Keratinocyte (primary cell): ENCODE measurements at regions not wholly inside any gene's neighbourhood (a gene's known extent, or its start where the extent isn't known, plus 50 kb on each side); places are given as distances from the start of the nearest gene placed in this dataset.

ENCODE experiments used
- DNase-seq: peaks from one replicate; pipeline ENCODE4 v3.0.0-alpha.2; 2011; ENCODE audit warnings: low read depth, missing footprints, low spot score
- FAIRE-seq: peaks from 2 replicates; lab custom pipeline; 2011; peaks lifted over from hg19 to GRCh38; lab: Jason Lieb, UNC
- H2AFZ ChIP-seq: 2 replicates; pipeline ENCODE4 v1.6.0; 2012; ENCODE audit warnings: low read length, control low read depth, inconsistent platforms; ENCODE audit not compliant: control insufficient read depth
- H3K27ac ChIP-seq: 2 replicates; pipeline ENCODE4 v1.5.1; 2011; ENCODE audit warnings: low read length; ENCODE audit not compliant: control insufficient read depth, insufficient read depth
- H3K27me3 ChIP-seq: 3 replicates; pipeline ENCODE4 v1.6.0; 2011; ENCODE audit warnings: low read length; ENCODE audit not compliant: control insufficient read depth, insufficient read depth; ENCODE audit errors: extremely low read depth
- H3K36me3 ChIP-seq, 2 experiments: 2 replicates in 1 of 2; 3 replicates in 1 of 2; pipeline ENCODE4 v1.5.1; 2011; ENCODE audit warnings: low read length in 2 of 2, mild to moderate bottlenecking in 1 of 2; ENCODE audit not compliant: control insufficient read depth in 2 of 2, insufficient read depth in 2 of 2; ENCODE audit errors: extremely low read depth in 1 of 2
- H3K4me1 ChIP-seq: 3 replicates; pipeline ENCODE4 v1.5.1; 2011; ENCODE audit warnings: low read length; ENCODE audit not compliant: control insufficient read depth, insufficient read depth; ENCODE audit errors: extremely low read depth
- H3K4me2 ChIP-seq: 3 replicates; pipeline ENCODE4 v1.6.0; 2011; ENCODE audit warnings: low read depth, low read length; ENCODE audit not compliant: control insufficient read depth, insufficient read depth; ENCODE audit errors: extremely low read depth
- H3K4me3 ChIP-seq, 3 experiments: fragments of 200-600 bp in 1 of 3; sonication (generic) in 1 of 3; 2 replicates in 2 of 3; 3 replicates in 1 of 3; pipeline ENCODE4 v1.5.1; 2011 to 2016; ENCODE audit warnings: low read length in 3 of 3, mild to moderate bottlenecking in 3 of 3, control low read depth in 2 of 3, inconsistent platforms in 1 of 3, low read depth in 1 of 3, mixed read lengths in 1 of 3, mixed run types in 1 of 3, moderate library complexity in 1 of 3; ENCODE audit not compliant: control insufficient read depth in 2 of 3, insufficient read depth in 2 of 3; ENCODE audit errors: extremely low read depth in 1 of 3
- H3K79me2 ChIP-seq: 2 replicates; pipeline ENCODE4 v1.6.0; 2012; ENCODE audit warnings: low read length; ENCODE audit not compliant: control insufficient read depth, insufficient read depth
- H3K9ac ChIP-seq: 3 replicates; pipeline ENCODE4 v1.6.0; 2011; ENCODE audit warnings: low read length; ENCODE audit not compliant: control insufficient read depth, insufficient read depth; ENCODE audit errors: extremely low read depth
- H3K9me1 ChIP-seq: 3 replicates; pipeline ENCODE4 v1.6.0; 2011; ENCODE audit warnings: low read length; ENCODE audit not compliant: control insufficient read depth, insufficient read depth; ENCODE audit errors: extremely low read depth
- H3K9me3 ChIP-seq: 2 replicates; pipeline ENCODE4 v1.5.1; 2012; ENCODE audit warnings: low read depth, low read length; ENCODE audit not compliant: control insufficient read depth
- H4K20me1 ChIP-seq: 3 replicates; pipeline ENCODE4 v1.6.0; 2011; ENCODE audit warnings: low read length; ENCODE audit not compliant: control insufficient read depth, insufficient read depth; ENCODE audit errors: extremely low read depth
- CTCF ChIP-seq, 3 experiments: IDR thresholded peaks in 1 of 3; conservative IDR thresholded peaks in 1 of 3; optimal IDR thresholded peaks in 1 of 3; 2 replicates in 2 of 3; 3 replicates in 1 of 3; pipeline versions ENCODE3 to v1.5.1; 2011; ENCODE audit warnings: low read length in 3 of 3, mild to moderate bottlenecking in 3 of 3, moderate library complexity in 2 of 3, control low read depth in 1 of 3, inconsistent platforms in 1 of 3; ENCODE audit not compliant: insufficient read depth in 2 of 3; ENCODE audit errors: extremely low read depth in 1 of 3
- EZH2 ChIP-seq: IDR thresholded peaks from one replicate; pipeline ENCODE4 v1.6.1; 2012; ENCODE audit warnings: inconsistent platforms, mild to moderate bottlenecking, low read length, moderate library complexity
- dilution Hi-C: fragments of 300-500 bp; cut with MboI; formaldehyde crosslinking; loops from one replicate; pipeline ENCODE4 v1.7.0; 2020; ENCODE audit warnings: low sequenced_read_pairs; ENCODE audit not compliant: extremely low pct_ligation_motif_present

- FAIRE-seq = no peak
- H3K9me3 ChIP-seq = peaks cover 8% of the 10 kb centered on the region
- H3K9me1 ChIP-seq = no peaks in the 10 kb centered on the region
- H3K79me2 ChIP-seq = no peaks in the 10 kb centered on the region
- H3K27me3 ChIP-seq = no peaks in the 10 kb centered on the region
- no peaks in the 10 kb centered on the region for H3K4me1 ChIP-seq
- no peak overlapping the region for H3K9ac ChIP-seq
- no peak overlapping the region for H3K4me3 ChIP-seq
- TF ChIP-seq EZH2 = no peak
- no peak for TF ChIP-seq CTCF (optimal IDR thresholded peaks at IDR 0.05 in 1 of 3, IDR thresholded peaks at IDR 0.05 in 1 of 3, conservative IDR thresholded peaks at IDR 0.05 in 1 of 3; ENCODE audit: extremely low read depth in 1 of 3, insufficient read depth in 2 of 3, low read length in 3 of 3)
- no peak for DNase-seq
- no peak overlapping the region for H3K4me2 ChIP-seq
- H3K36me3 ChIP-seq = no peaks in the 10 kb centered on the region
- dilution Hi-C loops = no loop called here
- no peak overlapping the region for H3K27ac ChIP-seq
- no peaks in the 10 kb centered on the region for H4K20me1 ChIP-seq
- no peak overlapping the region for H2AFZ ChIP-seq
These were observed 197.3 kb upstream of the PPP2R2D start for GRCh38 chr10:131703541-131703940.

- Histone ChIP-seq H4K20me1 (no peaks in the 10 kb centered on the region), H3K79me2 (no peaks in the 10 kb centered on the region), H3K27ac (no peak overlapping the region), H3K4me3 (no peak overlapping the region), H3K9me1 (no peaks in the 10 kb centered on the region), H3K36me3 (no peaks in the 10 kb centered on the region), H3K9ac (no peak overlapping the region), H3K4me2 (no peak overlapping the region), H3K4me1 (no peaks in the 10 kb centered on the region), H3K9me3 (peaks cover 8% of the 10 kb centered on the region), H2AFZ (no peak overlapping the region), H3K27me3 (no peaks in the 10 kb centered on the region)
- dilution Hi-C loops = no loop called here
- FAIRE-seq (no peak), DNase-seq (no peak)
- TF ChIP-seq EZH2 (no peak), CTCF (optimal IDR thresholded peaks at IDR 0.05 in 1 of 3, IDR thresholded peaks at IDR 0.05 in 1 of 3, conservative IDR thresholded peaks at IDR 0.05 in 1 of 3; ENCODE audit: extremely low read depth in 1 of 3, insufficient read depth in 2 of 3, low read length in 3 of 3) (no peak)
These were observed 196.9 kb upstream of the PPP2R2D start for GRCh38 chr10:131703941-131704340.
